Fibroblast of lung (primary cell): ENCODE measurements at regions not wholly inside any gene's neighbourhood (a gene's known extent, or its start where the extent isn't known, plus 50 kb on each side); places are given as distances from the start of the nearest gene placed in this dataset.

Experiments
- DNase-seq, 2 donors: peaks; one replicate each; pipeline versions ENCODE4 v3.0.0 to v3.0.0-alpha.2; 2010; ENCODE audit warnings: low read depth in 2 of 2
- H2AFZ ChIP-seq: 2 replicates; pipeline ENCODE4 v1.5.1; 2012; ENCODE audit warnings: low read length, control low read depth, inconsistent platforms
- H3K27ac ChIP-seq: 2 replicates; pipeline ENCODE4 v1.5.1; 2011; ENCODE audit warnings: low read length, control low read depth; ENCODE audit not compliant: insufficient read depth
- H3K27me3 ChIP-seq: 2 replicates; pipeline ENCODE4 v1.5.1; 2011; ENCODE audit warnings: mild to moderate bottlenecking, low read length; ENCODE audit not compliant: control insufficient read depth, insufficient read depth
- H3K36me3 ChIP-seq: 2 replicates; pipeline ENCODE4 v1.5.1; 2011; ENCODE audit warnings: low read length; ENCODE audit not compliant: control insufficient read depth, insufficient read depth
- H3K4me1 ChIP-seq: 2 replicates; pipeline ENCODE4 v1.5.1; 2011; ENCODE audit warnings: low read length; ENCODE audit not compliant: control insufficient read depth, insufficient read depth; ENCODE audit errors: extremely low read depth
- H3K4me2 ChIP-seq: 2 replicates; pipeline ENCODE4 v1.5.1; 2011; ENCODE audit warnings: low read length, control low read depth; ENCODE audit not compliant: insufficient read depth; ENCODE audit errors: extremely low read depth
- H3K4me3 ChIP-seq, 4 experiments: fragments of 200-600 bp in 1 of 4; sonication (generic) in 1 of 4; replicated peaks in 1 of 4; 2 replicates each; pipeline ENCODE4 v1.5.1; 2011 to 2016; ENCODE audit warnings: low read length in 4 of 4, low read depth in 3 of 4, mild to moderate bottlenecking in 3 of 4, control low read depth in 2 of 4, inconsistent platforms in 1 of 4, mixed read lengths in 1 of 4; ENCODE audit not compliant: insufficient read depth in 1 of 4; ENCODE audit errors: control extremely low read depth in 1 of 4
- H3K79me2 ChIP-seq: 2 replicates; pipeline ENCODE4 v1.5.1; 2012; ENCODE audit warnings: mild to moderate bottlenecking, low read length, inconsistent platforms; ENCODE audit not compliant: control insufficient read depth, insufficient read depth
- H3K9ac ChIP-seq: 2 replicates; pipeline ENCODE4 v1.5.1; 2011; ENCODE audit warnings: mild to moderate bottlenecking, low read length, control low read depth; ENCODE audit not compliant: insufficient read depth
- H3K9me3 ChIP-seq: 2 replicates; pipeline ENCODE4 v1.5.1; 2012; ENCODE audit warnings: low read depth, low read length; ENCODE audit not compliant: control insufficient read depth, insufficient read depth
- H4K20me1 ChIP-seq: 2 replicates; pipeline ENCODE4 v1.5.1; 2011; ENCODE audit warnings: low read length; ENCODE audit not compliant: control insufficient read depth, insufficient read depth; ENCODE audit errors: extremely low read depth
- CTCF ChIP-seq, 2 donors: IDR thresholded peaks in 1 of 2; conservative IDR thresholded peaks in 1 of 2; 1 replicate in 1 of 2; 2 replicates in 1 of 2; pipeline ENCODE4 v1.5.1; 2011 to 2012; ENCODE audit warnings: low read length in 2 of 2, control low read depth in 1 of 2, inconsistent platforms in 1 of 2, low read depth in 1 of 2, mild to moderate bottlenecking in 1 of 2
- EZH2 ChIP-seq: IDR thresholded peaks from 2 replicates; pipeline ENCODE4 v1.5.1; 2012; ENCODE audit warnings: low read length, control low read depth, mild to moderate bottlenecking; ENCODE audit errors: missing control alignments

GRCh38 chr1:104791030-104791429 is 1041.3 kb downstream of the AMY1C start:
- no peaks in the 10 kb centered on the region for H3K36me3 ChIP-seq
- H3K9ac ChIP-seq, result no peak overlapping the region
- TF ChIP-seq CTCF (conservative IDR thresholded peaks at IDR 0.05 in 1 of 2, IDR thresholded peaks at IDR 0.05 in 1 of 2; ENCODE audit: low read depth in 1 of 2, low read length in 2 of 2), result no peak
- TF ChIP-seq EZH2, result no peak
- no peak overlapping the region for H3K4me2 ChIP-seq
- no peaks in the 10 kb centered on the region for H4K20me1 ChIP-seq
- no peaks in the 10 kb centered on the region for H3K4me1 ChIP-seq
- no peak overlapping the region for H2AFZ ChIP-seq
- H3K9me3 ChIP-seq, result no peaks in the 10 kb centered on the region
- no peak overlapping the region for H3K27ac ChIP-seq
- no peak overlapping the region for H3K4me3 ChIP-seq
- H3K79me2 ChIP-seq, result no peaks in the 10 kb centered on the region
- no peak for DNase-seq
- no peaks in the 10 kb centered on the region for H3K27me3 ChIP-seq

GRCh38 chr1:104794035-104794434 is 1044.3 kb downstream of the AMY1C start:
- Histone ChIP-seq H3K36me3 (no peaks in the 10 kb centered on the region), H4K20me1 (no peaks in the 10 kb centered on the region), H3K27ac (no peak overlapping the region), H3K4me1 (no peaks in the 10 kb centered on the region), H3K4me2 (no peak overlapping the region), H3K4me3 (no peak overlapping the region), H3K79me2 (no peaks in the 10 kb centered on the region), H3K9me3 (no peaks in the 10 kb centered on the region), H3K9ac (no peak overlapping the region), H3K27me3 (no peaks in the 10 kb centered on the region), H2AFZ (no peak overlapping the region)
- no peak for DNase-seq
- TF ChIP-seq EZH2 (no peak), CTCF (conservative IDR thresholded peaks at IDR 0.05 in 1 of 2, IDR thresholded peaks at IDR 0.05 in 1 of 2; ENCODE audit: low read depth in 1 of 2, low read length in 2 of 2) (no peak)

GRCh38 chr1:104795931-104796330 is 1046.2 kb downstream of the AMY1C start:
- TF ChIP-seq CTCF (conservative IDR thresholded peaks at IDR 0.05 in 1 of 2, IDR thresholded peaks at IDR 0.05 in 1 of 2; ENCODE audit: low read depth in 1 of 2, low read length in 2 of 2) (no peak), EZH2 (no peak)
- H3K9ac ChIP-seq, result no peak overlapping the region
- no peaks in the 10 kb centered on the region for H3K36me3 ChIP-seq
- H3K4me1 ChIP-seq, result no peaks in the 10 kb centered on the region
- H3K4me2 ChIP-seq, result no peak overlapping the region
- no peak for DNase-seq
- H3K27me3 ChIP-seq, result no peaks in the 10 kb centered on the region
- H2AFZ ChIP-seq, result no peak overlapping the region
- no peak overlapping the region for H3K4me3 ChIP-seq
- no peaks in the 10 kb centered on the region for H3K79me2 ChIP-seq
- H3K9me3 ChIP-seq, result no peaks in the 10 kb centered on the region
- H3K27ac ChIP-seq, result no peak overlapping the region
- no peaks in the 10 kb centered on the region for H4K20me1 ChIP-seq
